ENCODE measurements at regions not wholly inside any gene's neighbourhood (a gene's known extent, or its start where the extent isn't known, plus 50 kb on each side); places are given as distances from the start of the nearest gene placed in this dataset.
"Not testable (repeated sequence)": the region's sequence is repeated elsewhere in the genome, so short reads cannot be mapped to it uniquely, and the experiment has no call there.

DNA sequence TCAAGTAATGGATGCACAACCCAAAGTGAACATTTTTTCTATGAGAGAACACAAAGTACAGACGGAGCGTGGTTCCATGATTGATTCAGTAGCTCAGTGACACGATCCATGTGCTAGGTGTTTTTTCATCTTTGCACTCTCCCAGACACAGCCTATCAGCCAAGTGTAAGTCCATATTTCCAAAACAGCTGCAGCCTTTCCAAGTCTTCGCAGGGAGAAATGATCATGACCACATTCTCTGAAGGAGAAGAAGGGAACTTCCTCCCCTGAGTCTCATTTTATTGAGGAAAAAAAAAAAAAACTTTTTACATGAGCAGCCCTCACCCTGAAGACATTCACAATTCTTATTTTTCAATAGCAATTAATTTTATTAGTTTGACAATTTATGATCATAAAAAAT, 958.3 kb downstream of the LTN1 start:
- not testable (repeated sequence) for DNase-seq

- not testable (repeated sequence) for DNase-seq
Measured at GRCh38 chr21:28032652-28033051, 960.0 kb downstream of the LTN1 start.

DNA sequence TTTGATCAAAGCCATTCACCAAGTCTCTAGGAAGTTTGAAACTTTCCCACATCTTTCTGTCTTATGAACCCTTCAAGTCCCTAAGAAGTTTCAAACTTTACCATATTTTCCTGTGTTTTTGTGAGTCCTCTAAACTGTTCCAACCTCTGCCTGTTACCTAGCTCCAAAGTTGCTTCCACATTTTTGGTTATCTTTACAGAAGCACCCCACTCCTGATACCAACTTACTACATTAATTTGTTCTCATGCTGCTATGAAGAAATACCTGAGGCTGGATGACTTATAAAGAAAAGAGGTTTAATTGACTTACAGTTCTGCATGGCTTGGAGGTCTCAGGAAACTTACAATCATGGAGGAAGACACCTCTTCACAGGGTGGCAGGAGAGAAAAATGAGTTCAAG, 961.6 kb downstream of the LTN1 start:
- DNase-seq, result not testable (repeated sequence)

GRCh38 chr21:28025111-28025510, 967.6 kb downstream of the LTN1 start:
- no peak for DNase-seq

DNA sequence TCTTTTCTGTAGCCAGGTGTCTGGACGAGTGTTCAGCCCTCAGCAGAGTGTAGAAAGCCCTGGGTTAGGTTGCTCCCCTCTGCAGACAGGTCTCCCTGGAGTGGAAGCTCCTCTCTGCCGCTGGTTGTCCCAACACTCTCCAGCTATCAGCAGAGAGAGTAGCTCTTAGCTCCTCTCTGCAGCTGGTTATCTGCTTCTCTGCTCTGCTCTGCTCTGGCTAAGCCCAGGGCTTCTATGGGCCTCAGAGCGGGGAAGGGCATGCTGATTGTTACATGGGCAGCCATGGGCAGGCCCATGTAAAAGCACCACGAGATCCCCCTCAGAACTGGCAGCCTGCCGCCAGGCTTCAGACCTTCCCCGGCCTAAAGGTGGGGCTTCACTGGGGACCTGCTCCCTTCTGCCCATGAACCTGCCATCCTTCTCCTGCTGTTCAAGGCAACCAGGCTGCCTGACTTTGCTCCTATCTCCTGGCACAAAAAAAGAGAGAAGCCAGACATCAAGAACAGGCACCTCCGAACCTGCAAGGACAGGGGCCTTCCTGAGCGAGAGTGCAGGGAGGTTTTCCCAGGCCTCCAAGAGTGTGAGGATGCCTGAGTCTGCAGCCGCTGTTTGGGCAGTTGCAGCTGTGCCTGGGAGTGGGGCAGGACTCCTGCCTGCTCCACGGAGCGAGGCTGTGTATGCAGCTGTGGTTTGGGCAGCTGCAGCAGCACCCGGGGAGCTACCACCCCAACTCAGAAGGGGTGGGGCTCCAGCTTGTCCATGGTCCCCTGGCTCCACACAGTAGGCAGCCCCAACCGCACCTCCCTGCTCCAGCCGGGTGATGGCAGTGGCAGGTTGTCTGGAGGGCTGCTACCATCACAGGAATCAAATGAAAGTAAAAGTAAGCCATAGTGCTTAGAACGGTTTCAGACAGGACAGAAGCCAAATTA, 973.7 kb downstream of the LTN1 start:
- DNase-seq, result no peak

DNA sequence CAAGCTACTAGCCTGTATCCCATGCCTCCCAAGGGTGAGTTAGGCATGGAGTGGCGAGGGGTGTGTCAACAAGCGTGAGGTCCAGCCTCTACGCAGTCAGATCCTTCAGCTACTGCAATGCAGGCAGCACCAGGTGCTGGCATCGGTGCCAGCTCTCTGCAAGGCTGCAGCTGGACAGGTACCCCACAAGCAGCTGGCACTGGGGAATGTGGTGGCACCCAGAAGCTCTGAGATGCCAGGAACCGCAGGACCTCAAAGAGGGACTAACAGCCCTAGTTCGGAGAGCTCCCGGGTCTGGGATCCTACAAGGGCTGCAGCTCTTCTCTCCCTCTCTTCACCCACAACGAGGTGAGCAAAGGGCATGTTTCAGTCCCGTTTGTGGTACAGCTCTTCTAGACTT, 974.5 kb downstream of the LTN1 start:
- no peak for DNase-seq

DNA sequence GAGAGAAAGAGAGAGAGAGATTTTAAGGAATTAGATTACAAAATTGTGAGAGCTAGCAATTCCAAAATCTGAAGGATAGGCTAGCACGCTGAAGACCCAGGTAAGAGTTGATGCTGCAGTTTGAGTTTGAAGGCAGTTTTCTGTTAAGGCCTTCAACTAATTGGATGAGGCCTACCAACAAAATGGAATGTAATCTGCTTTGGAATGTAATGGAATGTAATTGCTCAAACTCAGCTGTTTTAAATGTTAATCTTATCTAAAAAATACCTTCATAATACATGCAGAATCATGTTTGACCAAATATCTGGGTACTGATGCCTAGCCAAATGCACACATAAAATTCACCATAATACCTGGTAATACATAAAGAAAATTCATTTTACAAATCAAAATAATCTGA, 976.1 kb downstream of the LTN1 start:
- DNase-seq, result no peak

GRCh38 chr21:28013123-28013522, 979.6 kb downstream of the LTN1 start:
- not testable (repeated sequence) for DNase-seq

DNA sequence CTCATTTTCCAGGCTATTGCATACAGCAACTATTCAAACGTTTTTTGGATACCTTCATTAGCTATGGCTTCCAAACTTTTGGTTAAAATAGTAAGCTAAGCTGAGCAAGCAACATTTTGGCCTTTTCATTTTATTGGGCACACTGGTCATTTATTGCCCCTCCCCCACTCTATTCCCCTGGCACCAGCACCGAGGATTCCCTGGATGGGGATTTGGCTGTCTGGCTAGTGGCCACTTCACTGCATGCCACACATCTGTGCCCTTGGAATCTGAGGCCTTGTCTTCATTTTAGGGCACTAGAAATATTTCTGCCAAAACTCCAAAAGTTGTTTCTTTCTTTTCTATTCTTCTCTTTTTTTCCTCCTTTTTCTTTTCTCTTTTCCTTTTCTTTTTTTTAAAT, 980.7 kb downstream of the LTN1 start:
- DNase-seq, result not testable (repeated sequence)

GRCh38 chr21:28008245-28008644, 984.4 kb downstream of the LTN1 start:
- DNase-seq, result not testable (repeated sequence)

DNA sequence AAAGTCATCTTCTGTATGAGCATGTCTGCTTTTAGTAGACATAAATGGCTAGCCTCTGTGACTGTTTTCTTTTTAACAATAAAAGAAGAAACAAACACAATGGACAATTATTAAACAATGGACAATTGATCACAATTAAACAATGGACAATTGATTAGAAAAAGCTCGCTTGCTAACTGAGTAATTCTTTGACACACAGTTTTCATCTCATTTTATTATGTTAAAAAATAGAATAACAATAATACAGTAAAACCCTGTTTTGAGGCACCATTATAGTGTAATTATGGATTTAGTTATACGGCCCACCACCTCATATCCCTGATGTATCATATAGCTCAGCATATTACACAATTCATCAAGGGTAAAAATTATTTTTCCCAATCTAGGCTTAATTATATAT, 989.0 kb downstream of the LTN1 start:
- DNase-seq, result not testable (repeated sequence)

DNA sequence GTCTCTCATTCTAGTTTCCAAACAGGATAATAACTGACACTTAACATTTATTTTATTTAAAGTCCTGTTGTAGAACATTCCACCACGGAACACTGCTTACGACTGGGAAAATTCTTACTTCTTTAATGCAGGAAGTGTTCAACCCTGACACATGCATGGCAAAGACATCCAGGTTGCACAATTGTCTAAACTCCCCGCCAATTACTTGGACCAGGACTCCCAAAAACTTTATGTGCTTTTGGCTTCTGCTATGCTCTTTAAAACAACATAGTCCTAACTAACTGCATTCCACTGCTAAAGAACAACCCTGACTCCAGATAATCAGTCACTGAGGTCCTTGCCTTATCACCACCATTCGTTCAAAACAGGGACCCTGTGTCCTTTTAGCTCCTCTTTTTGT, 995.8 kb downstream of the LTN1 start:
- DNase-seq, result not testable (repeated sequence)

DNA sequence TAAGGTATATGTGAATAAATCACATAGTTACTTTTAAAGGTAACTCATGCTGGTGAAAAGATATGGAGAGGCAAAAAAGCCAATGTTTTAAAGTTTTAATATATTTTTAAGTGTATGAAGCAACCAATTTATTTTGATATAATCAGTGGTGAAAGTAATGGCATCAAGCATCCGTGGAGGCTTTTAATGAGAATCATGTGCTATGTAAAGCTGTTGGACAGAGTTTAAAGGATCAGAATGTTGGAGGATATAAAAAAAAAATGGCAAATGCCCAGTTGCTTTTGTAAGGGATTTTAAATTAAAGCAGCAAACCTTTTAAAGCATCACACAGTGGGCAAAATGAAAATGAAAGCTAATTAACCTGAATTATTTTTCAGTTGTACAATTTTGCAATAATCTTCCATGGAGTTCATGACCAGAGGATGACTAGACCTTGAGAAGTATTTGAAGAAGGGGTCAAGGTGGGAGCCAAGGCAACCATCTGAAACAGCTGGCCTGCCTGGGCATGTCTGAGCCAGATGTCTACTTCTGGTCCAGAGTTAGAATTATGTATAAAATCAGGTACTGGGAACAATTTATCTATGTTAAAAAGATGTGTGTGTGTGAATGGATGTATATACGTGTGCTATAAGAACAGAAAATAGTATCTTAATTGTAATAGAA, 1007.9 kb downstream of the LTN1 start:
- not testable (repeated sequence) for DNase-seq

GRCh38 chr21:27979446-27979845, 1012.6 kb upstream of the ADAMTS5 start:
- DNase-seq, result not testable (repeated sequence)

DNA sequence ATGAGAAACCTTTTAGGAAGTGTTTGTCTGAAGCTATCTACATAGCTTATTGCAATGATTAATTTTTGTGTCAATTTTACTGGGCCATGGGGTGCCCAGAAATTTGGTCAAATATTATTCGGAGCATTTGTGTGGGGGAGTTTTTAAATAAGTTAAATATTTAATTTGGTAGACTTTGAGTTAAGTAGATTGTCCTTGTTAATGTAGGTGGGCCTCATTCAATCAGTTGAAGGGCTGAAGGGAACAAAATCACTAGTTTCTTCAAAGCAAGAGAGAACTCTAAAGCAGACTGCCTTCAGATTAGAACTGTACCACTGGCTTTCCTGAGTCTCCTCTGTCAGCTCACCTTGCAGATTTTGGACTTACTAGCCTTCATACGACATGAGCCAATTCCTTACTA, 1008.6 kb upstream of the ADAMTS5 start:
- no peak for DNase-seq

GRCh38 chr21:27974152-27974551, 1007.3 kb upstream of the ADAMTS5 start:
- not testable (repeated sequence) for DNase-seq

GRCh38 chr21:27968240-27968639, 1001.4 kb upstream of the ADAMTS5 start:
- DNase-seq, result not testable (repeated sequence)

- DNase-seq, result no peak
Measured at GRCh38 chr21:27954543-27955165, 987.8 kb upstream of the ADAMTS5 start.

DNA sequence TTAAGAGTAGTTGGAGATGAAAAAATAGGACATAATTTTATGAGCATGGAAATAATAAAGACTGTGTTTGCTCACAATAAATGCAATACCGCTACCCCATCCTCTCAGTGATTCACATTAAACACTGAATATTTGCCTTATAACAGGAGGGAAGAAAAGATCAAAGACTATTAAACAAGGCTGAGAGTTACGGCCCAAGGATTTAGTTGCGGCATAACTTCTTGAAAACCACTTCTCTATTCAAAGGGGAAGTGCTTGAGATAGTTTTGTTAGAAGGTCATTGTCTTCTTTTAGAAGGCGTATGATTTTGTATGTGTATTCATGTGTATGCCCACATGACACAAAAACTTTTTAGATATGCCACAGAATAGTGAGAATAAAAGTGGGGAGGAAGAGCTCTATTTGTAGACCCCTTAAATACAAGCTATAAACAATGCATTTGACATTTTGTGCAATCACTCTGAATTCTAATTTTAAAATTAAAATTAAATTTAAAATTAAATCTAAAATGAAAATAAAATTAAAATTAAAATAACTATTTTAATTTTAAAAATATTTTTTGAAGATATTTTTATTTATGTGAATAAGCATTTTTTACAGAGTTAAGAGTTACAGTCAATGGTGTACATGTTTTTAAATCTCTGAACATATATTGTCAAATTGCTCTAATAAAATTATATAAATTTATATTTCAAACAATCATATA, 986.6 kb upstream of the ADAMTS5 start:
- DNase-seq, result no peak

- DNase-seq, result not testable (repeated sequence)
Measured at GRCh38 chr21:27949093-27949492, 982.2 kb upstream of the ADAMTS5 start.

- not testable (repeated sequence) for DNase-seq
Measured at GRCh38 chr21:27930108-27930767, 963.4 kb upstream of the ADAMTS5 start.

GRCh38 chr21:27929179-27929578, 962.3 kb upstream of the ADAMTS5 start:
- DNase-seq, result not testable (repeated sequence)

Measured in amniotic stem cell (primary cell).